HG02642 (cell line): ENCODE measurements at regions not wholly inside any gene's neighbourhood (a gene's known extent, or its start where the extent isn't known, plus 50 kb on each side); places are given as distances from the start of the nearest gene placed in this dataset.
"Not testable (repeated sequence)": the region's sequence is repeated elsewhere in the genome, so short reads cannot be mapped to it uniquely, and the experiment has no call there.

Experiments used
- ATAC-seq: cut with Tn5 transposase; IDR thresholded peaks from one replicate; pipeline ENCODE4 v1.9.1; 2021; ENCODE audit warnings: mild to moderate bottlenecking; ENCODE audit not compliant: unreplicated experiment, poor library complexity

DNA sequence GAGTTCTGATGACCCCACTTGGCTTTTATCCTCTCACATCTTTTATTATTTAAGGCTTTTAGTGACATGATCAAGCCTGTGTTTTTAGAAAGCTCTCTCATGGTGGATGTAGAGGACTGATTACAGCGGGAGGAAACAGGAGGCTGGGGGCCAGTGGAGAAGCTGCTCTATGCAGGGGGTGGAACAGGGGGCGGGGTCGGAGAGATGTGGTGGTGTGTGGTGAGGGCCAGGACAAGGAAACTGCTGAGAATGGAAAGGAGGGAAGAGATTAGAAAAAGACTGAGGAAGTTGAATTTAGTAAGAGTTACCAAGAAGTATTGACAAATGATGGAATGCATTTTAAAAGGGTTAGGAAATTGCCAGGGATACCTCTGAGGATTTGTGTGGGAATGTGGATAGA lies 292.2 kb downstream of the ZIC3 start:
- ATAC-seq, result no peak

DNA sequence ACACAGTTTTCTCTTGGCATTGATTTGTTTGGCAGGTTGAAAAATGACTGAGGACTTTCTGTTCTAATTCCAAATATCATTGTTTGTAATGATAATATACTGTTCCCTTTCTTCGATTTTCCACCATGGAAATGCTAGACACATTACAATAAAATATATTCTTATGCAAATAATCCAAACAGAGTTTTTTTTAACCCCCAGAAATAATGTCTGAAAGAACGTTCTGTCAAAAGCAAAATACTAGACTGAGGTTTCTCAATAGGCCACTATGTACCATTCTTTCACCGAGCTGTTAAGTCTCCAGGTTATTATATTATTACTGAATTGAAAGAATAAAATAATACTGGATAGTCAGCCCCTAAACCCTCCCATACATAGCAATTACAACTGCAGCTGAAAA lies 312.5 kb downstream of the ZIC3 start:
- ATAC-seq, result no peak

DNA sequence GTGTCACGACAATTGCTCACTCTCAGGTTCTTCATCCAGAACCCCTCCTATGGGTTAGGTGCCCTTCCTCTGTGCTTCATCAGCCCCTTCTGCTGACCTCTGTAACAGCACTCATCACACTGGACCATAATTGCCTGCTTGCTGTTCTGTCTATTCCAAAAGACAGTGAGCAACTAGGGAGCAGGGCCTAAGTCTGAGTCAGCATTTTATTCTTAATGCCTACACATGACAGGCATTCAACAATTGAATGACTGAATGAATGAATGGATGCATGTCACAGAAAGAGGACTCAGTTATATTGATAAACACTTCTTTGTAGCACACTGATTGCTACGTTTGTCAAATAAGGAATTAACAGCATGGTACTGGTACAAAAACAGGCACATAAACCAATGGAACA lies 317.0 kb downstream of the ZIC3 start:
- ATAC-seq, result no peak

DNA sequence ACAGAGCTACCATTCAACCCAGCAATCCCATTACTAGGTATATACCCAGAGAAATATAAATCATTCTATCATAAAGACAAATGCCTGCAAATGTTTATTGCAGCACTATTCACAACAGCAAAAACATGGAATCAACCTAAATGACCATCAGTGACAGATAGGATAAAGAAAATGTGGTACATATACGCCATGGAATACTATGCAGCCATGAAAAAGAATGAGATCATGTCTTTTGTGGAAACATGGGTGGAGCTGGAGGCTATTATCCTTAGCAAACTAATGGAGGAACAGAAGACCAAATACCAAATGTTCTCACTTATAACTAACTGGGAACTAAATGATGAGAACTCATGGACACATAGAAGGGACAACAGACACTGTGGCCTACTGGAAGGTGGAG lies 318.9 kb downstream of the ZIC3 start:
- not testable (repeated sequence) for ATAC-seq

DNA sequence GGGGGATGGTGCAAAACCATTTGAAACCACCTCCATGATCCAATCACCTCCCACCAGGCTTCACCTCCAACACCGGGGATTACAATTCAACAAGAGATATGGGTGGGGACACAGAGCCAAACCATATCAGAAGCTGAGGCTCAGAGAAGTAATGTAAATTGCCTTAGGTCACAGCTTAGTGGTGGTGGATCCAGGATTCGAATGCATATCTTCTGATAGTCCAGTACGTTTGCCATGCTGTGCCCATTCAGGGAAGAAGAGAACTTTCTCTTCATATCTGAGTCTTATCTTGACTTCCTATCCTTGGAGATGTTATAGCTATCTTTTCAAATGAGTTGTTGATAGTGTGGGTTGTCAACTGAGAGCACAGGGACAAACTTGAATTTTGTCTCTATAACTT lies 325.5 kb downstream of the ZIC3 start:
- no peak for ATAC-seq

DNA sequence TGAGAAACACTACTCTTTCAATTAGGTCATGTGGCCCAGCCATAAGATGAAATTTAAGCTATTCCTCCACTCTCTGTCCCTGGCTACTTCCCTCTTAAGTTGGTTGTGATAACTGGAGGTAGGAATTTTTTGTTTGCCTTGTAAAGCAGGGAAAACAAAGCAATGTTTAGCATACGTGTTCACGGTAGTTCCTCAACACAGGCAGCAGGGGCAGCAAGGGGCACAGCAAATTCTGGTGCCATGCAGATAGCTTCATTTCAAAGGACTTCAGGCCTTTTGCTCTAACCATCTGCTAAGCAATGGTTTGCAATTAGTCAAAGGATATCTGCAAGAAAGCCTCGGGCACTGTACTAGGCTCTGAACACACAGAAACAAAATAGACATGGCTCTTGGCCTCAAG lies 330.2 kb downstream of the ZIC3 start:
- ATAC-seq, result no peak

DNA sequence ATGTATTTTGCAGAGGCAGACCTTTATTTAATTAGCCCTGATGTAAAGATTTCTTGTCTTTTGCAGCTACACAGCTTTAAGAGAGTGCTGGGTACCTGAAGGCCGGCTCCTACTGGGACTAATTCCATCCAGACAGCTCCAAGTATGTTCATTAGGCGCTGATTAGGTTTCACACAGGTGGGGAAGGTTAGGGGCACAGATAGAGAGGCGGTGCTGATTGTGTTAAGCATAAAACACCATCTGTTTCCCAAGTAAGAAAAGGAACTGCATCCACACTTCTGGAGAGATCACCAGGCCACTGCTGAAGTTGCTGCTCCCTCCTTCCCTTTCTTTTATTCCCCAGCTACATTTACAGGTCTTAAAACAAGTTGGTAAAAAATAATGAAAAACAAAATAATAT lies 349.5 kb downstream of the ZIC3 start:
- ATAC-seq, result no peak

DNA sequence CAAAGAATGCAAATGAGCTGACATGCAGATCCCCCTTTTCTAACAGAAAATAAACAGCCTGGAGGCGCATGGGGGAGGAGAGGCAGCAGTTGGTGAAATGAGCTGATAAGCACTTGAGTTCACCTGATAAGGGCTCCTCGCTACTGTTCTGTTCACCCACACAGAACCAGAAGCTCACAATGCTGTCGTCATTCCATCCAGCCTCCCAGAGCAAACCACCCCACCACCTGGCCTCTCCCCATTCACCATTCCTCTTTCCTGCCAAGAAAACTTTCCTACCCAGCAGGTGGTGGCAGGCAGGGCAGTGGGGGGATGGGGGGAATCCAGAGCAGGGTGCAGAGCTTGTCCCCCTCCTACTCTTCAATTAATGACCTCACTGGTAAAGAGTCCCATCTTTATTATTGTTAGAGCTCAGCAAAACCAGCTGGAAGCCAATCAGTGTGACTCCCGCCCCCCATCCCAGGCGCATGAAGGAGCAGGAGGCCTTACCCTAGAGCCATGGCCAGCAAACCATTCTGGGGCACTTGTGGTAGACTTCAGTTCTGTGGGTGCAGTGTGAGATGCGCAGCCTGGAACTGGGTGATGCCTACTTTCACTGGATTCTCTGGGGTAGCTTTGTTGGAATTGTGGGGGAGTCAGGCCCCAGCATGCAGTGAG lies 350.3 kb downstream of the ZIC3 start:
- no peak for ATAC-seq

DNA sequence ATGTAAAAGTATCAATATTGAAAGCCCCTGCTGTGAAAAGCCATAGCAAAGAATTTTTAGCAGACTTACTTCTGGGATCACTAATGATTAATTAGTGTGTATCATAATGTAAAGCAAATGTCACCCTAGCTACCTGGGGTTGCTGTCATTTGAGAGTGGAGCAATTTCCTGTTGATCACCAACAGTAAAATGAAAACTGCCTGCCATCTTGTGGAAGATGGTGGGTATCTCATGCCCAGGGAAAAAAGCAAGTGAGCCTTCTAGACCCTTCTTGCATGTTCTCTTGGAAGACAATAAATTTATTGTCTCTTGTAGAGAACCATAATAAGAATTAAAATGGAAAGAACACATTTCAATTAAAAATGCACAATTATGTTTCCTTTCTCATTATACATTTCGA lies 360.2 kb downstream of the ZIC3 start:
- ATAC-seq, result no peak

DNA sequence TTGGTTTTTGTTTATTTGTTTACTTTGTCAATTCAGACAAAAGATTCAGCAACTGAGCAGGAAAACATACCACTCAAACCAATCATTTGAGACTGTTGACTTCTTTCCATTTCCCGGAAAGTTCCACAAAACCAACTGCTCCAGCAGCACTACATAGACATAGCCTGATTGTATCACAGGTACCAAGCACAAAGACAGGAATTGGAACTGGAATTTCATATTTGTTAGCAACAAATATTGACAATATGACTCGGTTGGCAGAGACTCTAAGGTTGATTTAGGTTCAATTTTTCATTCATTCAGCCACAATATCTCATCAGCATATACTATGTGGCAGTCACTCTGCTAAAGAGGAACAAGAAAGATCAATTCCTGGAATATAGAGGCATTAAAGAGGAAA lies 364.0 kb downstream of the ZIC3 start:
- no peak for ATAC-seq

DNA sequence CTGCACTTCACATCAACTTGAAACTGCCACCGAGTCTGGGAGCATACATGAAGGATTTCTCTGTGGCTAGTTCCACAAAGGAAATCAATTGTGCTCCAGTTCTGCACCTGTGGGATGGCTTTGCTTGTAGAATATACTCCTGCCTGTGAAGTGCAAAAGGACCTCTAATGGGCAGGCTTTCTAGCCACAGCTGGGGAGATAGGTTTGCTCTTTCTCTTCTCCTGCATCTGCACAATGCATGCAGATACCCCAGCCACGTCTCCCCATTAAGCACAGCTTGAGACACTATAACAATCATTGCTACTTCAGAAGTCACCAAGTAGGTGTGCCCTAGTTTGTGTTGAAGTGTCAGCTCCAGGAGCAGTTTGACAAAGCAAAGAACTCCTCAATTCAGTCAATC lies 364.6 kb downstream of the ZIC3 start:
- no peak for ATAC-seq

DNA sequence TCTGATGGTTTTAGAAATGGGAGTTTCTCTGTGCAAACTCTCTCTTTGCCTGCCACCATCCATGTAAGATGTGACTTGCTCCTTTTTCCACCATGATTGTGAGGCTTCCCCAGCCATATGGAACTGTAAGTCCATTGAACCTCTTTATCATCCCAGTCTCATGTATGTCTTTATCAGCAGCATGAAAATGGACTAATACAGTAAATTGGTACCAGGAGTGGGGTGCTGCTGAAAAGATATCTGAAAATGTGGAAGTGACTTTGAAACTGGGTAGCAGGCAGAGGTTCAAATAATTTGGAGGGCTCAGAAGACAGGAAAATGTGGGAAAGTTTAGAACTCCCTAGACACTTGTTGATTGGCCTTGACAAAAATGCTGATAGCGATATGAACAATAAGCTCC lies 368.3 kb downstream of the ZIC3 start:
- not testable (repeated sequence) for ATAC-seq

DNA sequence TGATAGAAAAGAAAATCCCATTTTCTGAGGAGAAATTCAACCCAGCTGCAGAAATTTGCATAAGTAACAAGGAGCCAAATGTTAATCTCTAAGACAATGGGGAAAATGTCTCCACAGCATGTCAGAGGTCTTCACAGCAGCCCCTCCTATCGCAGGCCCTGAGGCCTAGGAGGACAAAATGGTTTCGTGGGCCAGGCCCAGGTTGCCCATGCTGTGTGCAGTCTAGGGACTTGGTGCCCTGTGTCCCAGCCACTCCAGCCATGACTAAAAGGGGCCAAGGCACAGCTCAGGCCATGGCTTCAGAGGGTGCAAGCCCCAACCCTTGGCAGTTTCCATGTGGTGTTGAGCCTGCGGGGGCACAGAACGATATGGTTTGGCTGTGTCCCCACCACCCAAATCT lies 369.0 kb downstream of the ZIC3 start:
- ATAC-seq, result not testable (repeated sequence)

DNA sequence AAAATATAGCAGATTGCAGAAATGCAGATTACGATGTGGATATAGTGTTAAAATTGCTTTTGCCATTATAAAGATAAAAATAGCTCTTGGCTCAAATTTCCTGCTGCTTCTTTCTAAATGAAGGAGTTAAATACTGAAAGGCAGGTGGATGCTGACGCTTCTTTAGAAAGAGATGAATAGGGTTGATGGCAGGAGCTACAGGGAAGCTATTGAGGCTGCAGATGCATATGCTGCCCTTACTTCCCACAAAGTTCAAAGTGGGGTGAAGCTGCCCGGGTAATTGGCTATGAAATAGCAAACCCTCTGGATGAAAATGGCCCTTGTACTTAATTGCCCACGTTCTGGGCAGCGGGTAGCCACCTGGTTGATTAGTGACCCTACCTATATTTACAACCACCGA lies 379.5 kb downstream of the ZIC3 start:
- ATAC-seq, result no peak

DNA sequence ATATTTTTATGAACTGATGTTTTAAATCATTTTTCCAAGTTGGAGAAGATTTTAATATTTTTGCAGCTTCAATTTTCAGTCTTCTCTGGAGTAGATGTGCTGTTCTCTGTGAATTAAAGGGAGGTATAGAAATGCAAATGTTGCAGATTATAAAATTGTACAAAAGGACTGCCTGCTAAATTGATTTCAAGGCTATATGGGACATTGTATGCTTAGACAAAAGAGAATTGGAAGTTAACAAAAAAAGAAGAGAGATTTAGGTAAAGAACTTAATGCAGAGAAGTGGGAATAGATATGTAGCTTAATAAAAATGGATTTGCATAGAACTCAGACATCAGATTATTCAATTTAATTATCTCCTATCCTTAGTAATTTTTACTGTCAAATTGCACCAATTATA lies 403.3 kb downstream of the ZIC3 start:
- no peak for ATAC-seq

DNA sequence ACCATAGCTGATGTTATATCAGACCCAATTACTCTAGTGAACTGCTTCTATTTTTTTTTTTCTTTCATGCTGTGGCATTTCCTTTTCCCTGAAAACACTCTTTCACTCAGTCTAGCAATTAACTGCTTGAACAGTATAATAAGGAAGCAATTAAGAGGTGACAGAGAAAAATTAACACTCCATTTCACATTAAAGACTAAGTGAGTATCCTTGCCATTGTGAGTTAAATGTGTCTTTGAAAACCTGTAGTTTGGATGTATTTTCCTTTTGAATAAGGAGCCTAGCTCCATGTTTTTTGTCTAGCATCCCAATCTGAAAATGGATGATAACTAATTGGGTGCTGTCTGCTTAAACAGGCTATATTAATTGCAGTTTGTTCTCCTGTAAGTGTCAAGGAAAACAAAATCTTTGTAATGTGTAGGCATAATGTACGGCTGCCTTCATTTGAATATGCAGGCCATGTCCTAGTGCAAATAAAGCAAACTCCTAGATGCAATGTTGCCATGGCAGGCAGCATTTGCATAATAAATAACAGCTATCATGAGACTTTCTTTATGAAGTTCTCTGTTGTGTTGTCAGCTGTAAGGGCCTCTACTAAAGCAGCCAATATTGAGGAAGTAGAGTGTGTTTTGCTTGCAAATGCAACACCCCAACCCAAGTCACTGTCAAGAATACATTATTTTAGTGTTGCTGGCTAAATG lies 416.7 kb downstream of the ZIC3 start:
- ATAC-seq, result no peak

DNA sequence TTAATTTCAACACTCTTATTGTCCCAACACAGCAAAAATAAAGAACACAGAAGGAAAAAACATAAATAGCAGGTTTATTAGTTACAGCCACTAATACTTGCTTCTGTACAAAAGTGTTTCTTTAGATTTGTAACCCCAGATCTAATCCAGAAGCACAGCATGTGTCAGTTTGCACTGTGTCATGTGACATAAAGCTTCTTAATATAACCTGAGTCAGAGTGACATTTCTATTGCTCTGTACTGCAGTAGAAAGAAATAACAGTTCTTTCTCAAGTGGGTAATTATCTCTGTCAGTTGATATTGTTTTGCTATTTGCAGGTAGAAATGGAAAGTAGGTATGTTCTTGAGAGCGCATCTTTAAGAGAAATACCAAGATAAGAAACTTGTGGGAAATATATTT lies 422.5 kb downstream of the ZIC3 start:
- ATAC-seq, result no peak

DNA sequence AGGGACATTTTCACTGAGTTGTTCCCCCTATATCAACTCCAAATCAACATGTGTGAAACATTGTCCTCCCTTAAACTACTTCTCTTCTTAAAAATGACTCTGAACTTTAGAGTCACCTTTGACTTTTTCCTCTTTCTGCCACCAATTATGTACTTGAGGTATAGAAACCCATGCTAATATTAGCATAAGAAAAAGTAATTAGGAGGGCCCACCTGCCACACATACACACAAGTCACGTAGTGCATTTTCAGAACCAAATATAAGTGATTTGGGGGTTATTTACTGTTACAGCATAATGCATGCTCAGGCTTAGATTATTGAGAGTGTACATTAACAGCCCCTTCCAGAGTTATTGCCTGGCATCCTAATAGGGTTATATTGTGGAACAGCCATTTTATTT lies 432.7 kb downstream of the ZIC3 start:
- no peak for ATAC-seq

DNA sequence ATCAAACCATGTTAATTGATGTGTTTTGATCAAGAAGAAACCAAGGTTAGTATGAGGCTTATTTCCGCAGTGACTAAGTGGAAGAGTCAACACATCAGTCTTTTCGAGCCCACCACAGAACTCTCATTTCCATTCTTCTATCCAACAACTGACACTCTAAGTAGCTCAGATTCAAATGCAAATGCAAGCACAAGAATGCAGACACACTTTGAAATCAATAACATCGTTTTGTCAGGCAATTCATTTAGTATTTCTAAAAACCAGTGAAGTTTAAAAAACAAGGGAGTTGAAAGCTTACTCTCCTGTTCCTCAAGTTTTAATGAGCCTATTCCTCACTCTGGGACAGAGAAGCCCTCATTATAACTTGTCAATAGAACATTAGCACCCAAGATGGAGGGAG lies 433.1 kb downstream of the ZIC3 start:
- no peak for ATAC-seq

DNA sequence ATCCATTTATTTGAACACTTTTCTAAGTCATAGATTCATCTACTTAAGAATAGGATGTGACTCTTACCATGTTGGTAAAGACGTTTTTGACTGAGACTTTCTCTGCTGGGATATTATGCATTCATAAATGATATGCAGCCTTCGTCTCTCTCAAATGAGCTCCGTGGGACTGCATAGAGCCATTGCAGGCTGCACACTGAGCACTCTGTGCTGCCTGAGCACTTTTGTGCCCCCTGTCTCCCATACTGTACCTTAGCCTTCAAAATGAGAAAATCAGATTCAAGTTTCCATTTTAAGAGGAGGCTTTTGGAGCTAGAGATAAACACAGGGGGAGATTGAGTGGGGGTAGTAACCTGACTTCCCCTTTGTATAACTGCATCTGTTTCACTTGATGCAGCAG lies 433.6 kb downstream of the ZIC3 start:
- ATAC-seq, result no peak

DNA sequence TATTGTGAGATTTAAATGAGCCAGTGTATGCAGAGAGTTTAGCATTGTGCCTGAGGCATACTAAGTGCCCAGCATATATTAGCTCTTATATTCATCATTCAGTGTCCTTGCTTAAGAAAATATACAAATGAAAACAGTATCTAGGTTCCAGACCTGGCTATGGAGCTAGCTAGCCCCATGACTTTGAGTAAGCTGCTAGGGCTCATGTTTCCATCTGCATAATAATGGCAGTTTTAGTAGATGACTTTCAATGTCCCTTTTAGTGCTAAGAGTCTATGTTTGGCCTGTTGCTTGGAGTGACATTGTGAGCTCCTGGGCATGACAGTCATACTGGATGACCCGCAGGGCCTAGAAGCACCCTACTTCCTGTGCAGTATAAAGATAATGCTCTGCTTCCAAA lies 435.3 kb downstream of the ZIC3 start:
- ATAC-seq, result no peak

DNA sequence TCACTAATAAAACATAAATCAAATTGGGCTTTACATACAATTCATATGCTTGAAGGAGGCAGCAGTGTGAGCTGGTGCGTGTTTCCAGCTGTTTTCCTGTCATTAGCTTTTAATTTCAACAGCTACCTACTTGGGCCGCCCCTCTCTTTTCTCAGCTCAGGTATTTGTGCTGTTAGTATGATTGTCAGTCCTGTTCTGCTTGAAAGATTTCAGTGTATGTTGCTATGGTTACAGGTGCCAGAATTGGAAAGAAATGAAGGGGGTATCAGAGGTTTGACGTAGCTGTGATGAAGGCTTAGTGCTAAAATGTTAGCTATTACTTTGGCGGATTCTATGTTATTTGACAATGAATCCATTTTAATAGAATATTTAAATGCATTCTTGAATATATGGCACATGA lies 440.3 kb downstream of the ZIC3 start:
- no peak for ATAC-seq
